ENCODE measurements at regions not wholly inside any gene's neighbourhood (a gene's known extent, or its start where the extent isn't known, plus 50 kb on each side); places are given as distances from the start of the nearest gene placed in this dataset.

GRCh38 chr21:25329227-25329825 is 278.0 kb downstream of the MRPL39 start:
- DNase-seq (ENCODE audit: low read depth) = peak; percentile 93

- DNase-seq (ENCODE audit: low read depth) = no peak
Measured at GRCh38 chr21:25328736-25329135, 278.5 kb downstream of the MRPL39 start.

- DNase-seq (ENCODE audit: low read depth) = no peak
Measured at GRCh38 chr21:25326181-25326580, 281.1 kb downstream of the MRPL39 start.

GRCh38 chr21:25324666-25325065 is 282.6 kb downstream of the MRPL39 start:
- no peak for DNase-seq (ENCODE audit: low read depth)

- DNase-seq (ENCODE audit: low read depth) = no peak
Measured at GRCh38 chr21:25323356-25323949, 283.8 kb downstream of the MRPL39 start.

- DNase-seq (ENCODE audit: low read depth) = no peak
Measured at GRCh38 chr21:25314247-25314646, 293.0 kb downstream of the MRPL39 start.

GRCh38 chr21:25313829-25314228 is 293.5 kb downstream of the MRPL39 start:
- DNase-seq (ENCODE audit: low read depth) = peak; percentile 53

GRCh38 chr21:25307489-25307888 is 299.8 kb downstream of the MRPL39 start:
- DNase-seq (ENCODE audit: low read depth) = no peak

- DNase-seq (ENCODE audit: low read depth) = no peak
Measured at GRCh38 chr21:25304611-25305010, 302.7 kb downstream of the MRPL39 start.

- DNase-seq (ENCODE audit: low read depth) = no peak
Measured at GRCh38 chr21:25300632-25301031, 306.6 kb downstream of the MRPL39 start.

- no peak for DNase-seq (ENCODE audit: low read depth)
Measured at GRCh38 chr21:25298512-25299491, 308.5 kb downstream of the MRPL39 start.

GRCh38 chr21:25297117-25297516 is 310.2 kb downstream of the MRPL39 start:
- no peak for DNase-seq (ENCODE audit: low read depth)

GRCh38 chr21:25296252-25296651 is 311.0 kb downstream of the MRPL39 start:
- DNase-seq (ENCODE audit: low read depth) = no peak

GRCh38 chr21:25292396-25292795 is 314.9 kb downstream of the MRPL39 start:
- no peak for DNase-seq (ENCODE audit: low read depth)

- peak; percentile 11 for DNase-seq (ENCODE audit: low read depth)
Measured at GRCh38 chr21:25283720-25284119, 323.6 kb downstream of the MRPL39 start.

GRCh38 chr21:25281134-25281533 is 326.1 kb downstream of the MRPL39 start:
- DNase-seq (ENCODE audit: low read depth) = no peak

GRCh38 chr21:25280061-25280460 is 327.2 kb downstream of the MRPL39 start:
- no peak for DNase-seq (ENCODE audit: low read depth)

GRCh38 chr21:25273959-25274358 is 333.3 kb downstream of the MRPL39 start:
- DNase-seq (ENCODE audit: low read depth) = no peak

GRCh38 chr21:25254491-25255174 is 352.6 kb downstream of the MRPL39 start:
- DNase-seq (ENCODE audit: low read depth) = no peak

GRCh38 chr21:25246546-25246945 is 360.7 kb downstream of the MRPL39 start:
- no peak for DNase-seq (ENCODE audit: low read depth)

GRCh38 chr21:25244735-25245134 is 362.5 kb downstream of the MRPL39 start:
- no peak for DNase-seq (ENCODE audit: low read depth)

GRCh38 chr21:25243808-25244207 is 363.5 kb downstream of the MRPL39 start:
- DNase-seq (ENCODE audit: low read depth) = no peak
